Testis (tissue), 2 donors: ENCODE measurements at regions not wholly inside any gene's neighbourhood (a gene's known extent, or its start where the extent isn't known, plus 50 kb on each side); places are given as distances from the start of the nearest gene placed in this dataset.

Source experiments
- CTCF ChIP-seq, 3 experiments: fragments of 450-650 bp in 2 of 3; fragments of 200-600 bp in 1 of 3; sonication (generic) in 1 of 3; IDR thresholded peaks; one replicate each; pipeline ENCODE4 v1.5.1; 2016 to 2019; ENCODE audit warnings: antibody characterized with exemption in 3 of 3, mild to moderate bottlenecking in 2 of 3, moderate library complexity in 1 of 3
- POLR2A ChIP-seq: fragments of 450-650 bp; IDR thresholded peaks from one replicate; pipeline ENCODE4 v1.6.1; 2017; ENCODE audit warnings: antibody characterized with exemption, mild to moderate bottlenecking, moderate library complexity

- TF ChIP-seq CTCF (IDR thresholded peaks at IDR 0.05) (no peak), POLR2A (no peak)
These were observed 74.0 kb downstream of the CEBPB start for GRCh38 chr20:50264534-50265145.
